SK-N-SH (cell line): ENCODE measurements at regions not wholly inside any gene's neighbourhood (a gene's known extent, or its start where the extent isn't known, plus 50 kb on each side); places are given as distances from the start of the nearest gene placed in this dataset.
"Not testable (repeated sequence)": the region's sequence is repeated elsewhere in the genome, so short reads cannot be mapped to it uniquely, and the experiment has no call there.

ENCODE experiments used
- ELF1 ChIP-seq: IDR thresholded peaks from 2 replicates; pipeline ENCODE4 v1.4.0; 2012
- EP300 ChIP-seq, 2 experiments: IDR thresholded peaks; 2 replicates each; pipeline versions ENCODE4 v1.4.0 to v1.6.1; 2012; ENCODE audit warnings: borderline replicate concordance in 1 of 2, low read depth in 1 of 2, low read length in 1 of 2
- EZH2phosphoT487 ChIP-seq: fragments of 200-600 bp; sonication (generic); IDR thresholded peaks from 2 replicates; pipeline ENCODE4 v1.6.1; 2017; ENCODE audit warnings: low read depth, mixed run types, mild to moderate bottlenecking, antibody characterized with exemption, moderate library complexity, borderline replicate concordance
- FOXJ3 ChIP-seq: sonication (generic); formaldehyde crosslinking; IDR thresholded peaks from 2 replicates; pipeline ENCODE4 v1.5.1; 2020; ENCODE audit warnings: mild to moderate bottlenecking, missing genetic modification reagents
- IRF3 ChIP-seq: fragments of 150-350 bp; IDR thresholded peaks from 2 replicates; pipeline ENCODE4 v1.6.1; 2016; ENCODE audit warnings: mild to moderate bottlenecking, low read depth, low read length
- JUND ChIP-seq: IDR thresholded peaks from 2 replicates; pipeline ENCODE4 v1.4.0; 2012
- NFIC ChIP-seq: IDR thresholded peaks from 2 replicates; pipeline ENCODE4 v1.4.0; 2012; ENCODE audit warnings: borderline replicate concordance
- POLR2AphosphoS5 ChIP-seq: IDR thresholded peaks from 2 replicates; pipeline ENCODE4 v1.6.1; 2012; ENCODE audit warnings: low read depth, low read length
- RAD21 ChIP-seq: IDR thresholded peaks from 2 replicates; pipeline ENCODE4 v1.6.1; 2012; ENCODE audit warnings: mild to moderate bottlenecking, low read length
- SMC3 ChIP-seq: IDR thresholded peaks from 2 replicates; pipeline ENCODE4 v1.6.1; 2012; ENCODE audit warnings: low read depth, low read length, improper control_type of control experiment
- TAF1 ChIP-seq: IDR thresholded peaks from 2 replicates; pipeline ENCODE4 v1.6.1; 2012; ENCODE audit warnings: low read depth, mild to moderate bottlenecking, low read length, moderate library complexity, borderline replicate concordance
- TEAD4 ChIP-seq: IDR thresholded peaks from 2 replicates; pipeline ENCODE4 v1.4.0; 2012; ENCODE audit warnings: mild to moderate bottlenecking, borderline replicate concordance; ENCODE audit not compliant: insufficient read depth
- TF ChIP-seq, protein P1 (sequence below): fragments of 200-600 bp; sonication (generic); IDR thresholded peaks from 2 replicates; pipeline ENCODE4 v1.6.1; 2017; ENCODE audit warnings: antibody characterized with exemption, mild to moderate bottlenecking, moderate library complexity
- TF ChIP-seq, protein P2 (sequence below): IDR thresholded peaks from 2 replicates; pipeline ENCODE4 v1.4.0; 2012; ENCODE audit warnings: low read depth

GRCh38 chr12:126452686-126453085 is 1387.5 kb downstream of the AACS start:
- TF ChIP-seq SMC3; NFIC; JUND; FOXJ3 (CRISPR knock-in tag); TAF1; IRF3; RAD21; ELF1; EP300 (IDR thresholded peaks at IDR 0.05; ENCODE audit: borderline replicate concordance in 1 of 2, low read depth in 1 of 2, low read length in 1 of 2); TEAD4; EZH2phosphoT487; POLR2AphosphoS5: not testable (repeated sequence)
- TF ChIP-seq, protein P1, sequence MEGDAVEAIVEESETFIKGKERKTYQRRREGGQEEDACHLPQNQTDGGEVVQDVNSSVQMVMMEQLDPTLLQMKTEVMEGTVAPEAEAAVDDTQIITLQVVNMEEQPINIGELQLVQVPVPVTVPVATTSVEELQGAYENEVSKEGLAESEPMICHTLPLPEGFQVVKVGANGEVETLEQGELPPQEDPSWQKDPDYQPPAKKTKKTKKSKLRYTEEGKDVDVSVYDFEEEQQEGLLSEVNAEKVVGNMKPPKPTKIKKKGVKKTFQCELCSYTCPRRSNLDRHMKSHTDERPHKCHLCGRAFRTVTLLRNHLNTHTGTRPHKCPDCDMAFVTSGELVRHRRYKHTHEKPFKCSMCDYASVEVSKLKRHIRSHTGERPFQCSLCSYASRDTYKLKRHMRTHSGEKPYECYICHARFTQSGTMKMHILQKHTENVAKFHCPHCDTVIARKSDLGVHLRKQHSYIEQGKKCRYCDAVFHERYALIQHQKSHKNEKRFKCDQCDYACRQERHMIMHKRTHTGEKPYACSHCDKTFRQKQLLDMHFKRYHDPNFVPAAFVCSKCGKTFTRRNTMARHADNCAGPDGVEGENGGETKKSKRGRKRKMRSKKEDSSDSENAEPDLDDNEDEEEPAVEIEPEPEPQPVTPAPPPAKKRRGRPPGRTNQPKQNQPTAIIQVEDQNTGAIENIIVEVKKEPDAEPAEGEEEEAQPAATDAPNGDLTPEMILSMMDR = not testable (repeated sequence)
- TF ChIP-seq, protein P2, sequence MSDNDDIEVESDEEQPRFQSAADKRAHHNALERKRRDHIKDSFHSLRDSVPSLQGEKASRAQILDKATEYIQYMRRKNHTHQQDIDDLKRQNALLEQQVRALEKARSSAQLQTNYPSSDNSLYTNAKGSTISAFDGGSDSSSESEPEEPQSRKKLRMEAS = not testable (repeated sequence)
